Activated CD4-positive, alpha-beta memory T cell treated with anti-CD3 and anti-CD28 coated beads for 36 hours (primary cell): ENCODE measurements at regions not wholly inside any gene's neighbourhood (a gene's known extent, or its start where the extent isn't known, plus 50 kb on each side); places are given as distances from the start of the nearest gene placed in this dataset.
"Not testable (repeated sequence)": the region's sequence is repeated elsewhere in the genome, so short reads cannot be mapped to it uniquely, and the experiment has no call there.

Experiments used
- CTCF ChIA-PET: fragments of 350-600 bp; sonication (Branson Sonifier 250); formaldehyde crosslinking; loops from one replicate; lab custom pipeline; 2021; ENCODE audit warnings: antibody characterized with exemption, inconsistent platforms; lab: Charles Lee
- POLR2A ChIA-PET: fragments of 350-600 bp; sonication (Branson Sonifier 250); formaldehyde crosslinking; loops from one replicate; lab custom pipeline; 2021; ENCODE audit warnings: antibody characterized with exemption; lab: Charles Lee
- DNase-seq: peaks from one replicate; pipeline ENCODE4 v3.0.0-alpha.2; 2020
- H3K27ac Mint-ChIP-seq: one replicate; pipeline ENCODE4 v1.8.0; 2021; ENCODE audit warnings: mixed read lengths
- H3K27me3 Mint-ChIP-seq: one replicate; pipeline ENCODE4 v1.8.0; 2021; ENCODE audit warnings: mixed read lengths
- H3K36me3 Mint-ChIP-seq: one replicate; pipeline ENCODE4 v1.8.0; 2021; ENCODE audit warnings: mixed read lengths
- H3K4me1 Mint-ChIP-seq: one replicate; pipeline ENCODE4 v1.8.0; 2021; ENCODE audit warnings: low read depth, mixed read lengths
- H3K4me3 Mint-ChIP-seq: one replicate; pipeline ENCODE4 v1.8.0; 2021; ENCODE audit warnings: mild to moderate bottlenecking, mixed read lengths
- H3K9me3 Mint-ChIP-seq: one replicate; pipeline ENCODE4 v1.8.0; 2021; ENCODE audit warnings: mixed read lengths
- intact Hi-C: fragments of 100-400 bp; cut with micrococcal nuclease; formaldehyde crosslinking; loops from one replicate; pipeline ENCODE4 v1.15.1; 2023

DNA sequence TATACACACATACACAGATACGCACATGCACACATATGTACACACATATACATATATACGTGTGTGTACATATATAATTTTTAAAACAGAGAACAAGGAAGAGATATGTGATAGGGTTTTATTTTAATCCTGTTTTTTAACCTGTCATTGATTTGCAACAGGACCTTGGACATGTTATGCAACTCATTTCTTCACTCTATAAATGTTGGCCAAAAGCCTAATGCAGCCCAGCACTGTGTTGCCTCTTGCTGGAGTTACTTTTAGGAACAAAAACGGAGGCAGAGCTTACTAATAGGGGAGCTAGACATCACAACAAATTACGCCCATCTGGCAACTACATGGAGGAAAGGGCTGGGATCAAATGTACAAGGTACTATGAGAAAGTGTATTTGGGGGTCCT is 179.9 kb upstream of the TAB2 start:
- DNase-seq, result no peak
- peak overlapping the region; percentile 96 for H3K27ac Mint-ChIP-seq
- no peak overlapping the region for H3K4me3 Mint-ChIP-seq
- intact Hi-C loops, result no loop called here
- no peaks in the 10 kb centered on the region for H3K27me3 Mint-ChIP-seq
- peaks cover 48% of the 10 kb centered on the region for H3K4me1 Mint-ChIP-seq
- ChIA-PET CTCF (interaction anchor here (3.1 kb wide), 1 partner anchor 53 kb away, joined by 10 read pairs; no protein-coding TSS in a partner anchor), POLR2A (interaction anchor here (3.2 kb wide), 1 partner anchor 42 kb away, joined by 34 read pairs; no protein-coding TSS in a partner anchor)
- H3K36me3 Mint-ChIP-seq, result peaks cover 12% of the 10 kb centered on the region
- H3K9me3 Mint-ChIP-seq, result peaks cover 2% of the 10 kb centered on the region

DNA sequence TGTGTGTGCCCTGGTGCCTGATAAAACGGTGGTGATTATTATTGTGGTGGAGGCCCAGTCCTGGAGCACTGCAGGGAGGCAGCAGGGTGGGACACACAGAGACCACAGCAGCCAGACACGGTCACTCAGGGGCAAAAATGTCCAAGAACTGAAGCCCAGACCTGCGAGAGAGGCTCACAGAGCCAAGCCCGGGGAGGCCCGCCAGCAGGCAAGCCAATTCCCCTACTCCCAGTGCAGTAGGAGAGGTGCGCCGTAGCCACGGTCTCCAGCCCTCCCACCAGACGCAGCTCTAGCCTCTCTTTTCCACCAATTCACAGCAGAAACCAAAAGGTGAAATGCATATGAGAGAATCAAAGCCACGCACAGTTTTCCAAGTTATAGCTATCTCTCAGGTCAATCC is 179.4 kb upstream of the TAB2 start:
- Mint-ChIP-seq H3K27ac (peak overlapping the region; percentile 96), H3K27me3 (no peaks in the 10 kb centered on the region), H3K4me1 (peaks cover 45% of the 10 kb centered on the region), H3K36me3 (peaks cover 15% of the 10 kb centered on the region), H3K4me3 (no peak overlapping the region), H3K9me3 (peaks cover 3% of the 10 kb centered on the region)
- ChIA-PET CTCF (interaction anchor here (1.1 to 3.1 kb wide), 2 partner anchors 53 to 62 kb away, joined by 3 to 10 read pairs; no protein-coding TSS in a partner anchor), POLR2A (interaction anchor here (3.2 kb wide), 1 partner anchor 43 kb away, joined by 34 read pairs; no protein-coding TSS in a partner anchor)
- intact Hi-C loops, result no loop called here
- DNase-seq, result no peak

DNA sequence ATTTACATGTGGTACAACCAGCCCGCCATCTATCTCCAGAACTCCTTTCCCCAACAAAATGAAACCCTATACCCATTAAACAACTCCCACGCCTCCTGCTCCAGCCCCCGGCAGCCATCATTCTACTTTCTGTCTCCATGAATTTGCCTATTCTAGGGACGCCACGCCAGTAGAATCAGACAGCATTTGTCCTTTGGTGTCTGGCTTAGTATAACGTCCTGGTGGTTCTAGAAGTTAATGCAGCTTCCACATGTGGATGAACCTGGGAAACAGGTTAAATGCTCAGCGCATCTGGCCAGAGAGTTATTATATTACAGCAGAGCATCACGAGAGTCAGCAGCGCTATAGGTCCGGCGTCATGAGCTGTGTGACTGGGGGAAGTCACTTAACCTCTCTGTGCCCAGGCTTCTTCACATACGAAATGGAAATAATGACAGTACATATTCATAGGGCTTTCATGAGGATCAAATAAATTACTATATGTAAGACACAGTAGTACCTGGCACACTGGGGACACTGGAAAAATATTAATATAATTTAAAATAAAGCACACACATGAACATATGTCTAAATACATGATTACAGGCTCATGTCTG is 178.7 kb upstream of the TAB2 start:
- POLR2A ChIA-PET, result interaction anchor here (1.3 to 3.2 kb wide), 4 partner anchors 10 to 106 kb away, joined by 5 to 34 read pairs (median 11); no protein-coding TSS in a partner anchor
- Mint-ChIP-seq H3K4me1 (peaks cover 52% of the 10 kb centered on the region), H3K9me3 (peaks cover 7% of the 10 kb centered on the region), H3K27me3 (no peaks in the 10 kb centered on the region), H3K4me3 (no peak overlapping the region), H3K36me3 (peaks cover 19% of the 10 kb centered on the region), H3K27ac (peak overlapping the region; percentile 96)
- CTCF ChIA-PET, result interaction anchor here (1.1 to 3.1 kb wide), 3 partner anchors 54 to 63 kb away, joined by 3 to 10 read pairs (median 3); no protein-coding TSS in a partner anchor
- DNase-seq, result no peak
- intact Hi-C loops, result no loop called here

DNA sequence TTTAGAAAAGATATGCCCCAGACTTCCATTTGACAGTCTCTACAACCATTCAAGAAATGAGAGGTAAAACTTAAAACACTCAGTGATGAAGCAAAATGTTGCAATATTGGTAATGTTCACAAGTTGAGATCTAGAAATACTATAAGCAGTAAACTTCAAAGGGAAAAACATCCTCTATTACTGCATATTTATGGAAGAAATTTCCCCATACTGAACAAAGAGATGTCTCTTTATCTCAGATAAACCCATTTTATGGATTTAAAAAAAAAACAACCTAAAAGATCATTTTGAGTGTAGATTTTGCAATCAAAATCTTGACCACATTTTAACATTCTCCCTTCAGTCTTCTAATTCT is 177.8 kb upstream of the TAB2 start:
- H3K4me1 Mint-ChIP-seq, result peaks cover 56% of the 10 kb centered on the region
- H3K36me3 Mint-ChIP-seq, result peaks cover 23% of the 10 kb centered on the region
- POLR2A ChIA-PET, result interaction anchor here (0.7 to 3.2 kb wide), 17 partner anchors 9 to 292 kb away, joined by 3 to 34 read pairs (median 5); partner anchors contain the start of gene TAB2
- peak overlapping the region; percentile 78 for H3K4me3 Mint-ChIP-seq
- CTCF ChIA-PET, result interaction anchor here (1.1 to 3.1 kb wide), 5 partner anchors 43 to 292 kb away, joined by 3 to 10 read pairs (median 5); no protein-coding TSS in a partner anchor
- intact Hi-C loops, result loop anchor here (1.0 to 5.0 kb wide), 14 partner anchors 9 to 381 kb away; no protein-coding TSS in a partner anchor
- H3K27ac Mint-ChIP-seq, result peak overlapping the region; percentile 96
- no peak for DNase-seq
- peaks cover 7% of the 10 kb centered on the region for H3K9me3 Mint-ChIP-seq
- H3K27me3 Mint-ChIP-seq, result no peaks in the 10 kb centered on the region

DNA sequence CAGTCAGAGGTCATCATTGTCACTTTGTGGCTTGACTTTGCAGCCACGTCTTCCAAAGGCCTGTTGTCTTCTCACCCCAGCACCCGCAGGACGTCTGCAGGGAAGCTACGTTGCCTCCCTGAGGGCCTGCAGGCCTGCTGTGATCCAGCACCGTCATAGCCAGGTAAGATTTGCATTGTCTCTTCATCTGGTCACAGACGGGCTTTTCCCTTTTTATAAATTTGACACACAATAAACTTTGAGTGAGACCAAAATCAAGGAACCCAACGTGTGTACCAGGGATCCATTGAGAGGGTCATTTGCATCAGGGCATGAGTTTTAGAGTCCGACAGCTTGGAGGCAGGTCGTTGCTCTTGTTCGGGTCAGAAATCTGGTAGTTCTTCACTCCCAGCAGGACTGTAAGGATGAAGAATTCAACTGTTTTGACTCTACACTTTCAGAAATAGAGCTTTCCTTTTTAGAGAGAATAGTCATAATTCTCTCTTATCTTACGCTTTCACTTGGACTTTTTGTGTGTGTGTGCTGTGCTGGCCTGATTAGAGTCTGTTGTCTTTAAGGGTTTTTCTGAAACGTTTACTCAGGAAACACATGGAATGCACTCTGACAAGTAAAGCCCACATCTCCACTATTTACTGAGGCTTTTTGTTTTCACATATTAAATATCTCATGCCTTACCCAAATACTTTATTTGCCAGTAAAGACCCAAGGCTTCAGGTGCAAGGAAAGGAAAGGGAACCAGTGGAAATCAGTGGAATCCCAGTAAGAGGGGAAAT is 177.2 kb upstream of the TAB2 start:
- H3K9me3 Mint-ChIP-seq, result peaks cover 7% of the 10 kb centered on the region
- CTCF ChIA-PET, result interaction anchor here (1.1 to 3.1 kb wide), 5 partner anchors 44 to 292 kb away, joined by 3 to 10 read pairs (median 5); no protein-coding TSS in a partner anchor
- intact Hi-C loops, result loop anchor here (1.0 to 5.0 kb wide), 14 partner anchors 8 to 382 kb away; no protein-coding TSS in a partner anchor
- no peaks in the 10 kb centered on the region for H3K27me3 Mint-ChIP-seq
- H3K4me3 Mint-ChIP-seq, result peak overlapping the region; percentile 78
- H3K4me1 Mint-ChIP-seq, result peaks cover 58% of the 10 kb centered on the region
- peaks cover 25% of the 10 kb centered on the region for H3K36me3 Mint-ChIP-seq
- DNase-seq, result peak; percentile 93
- H3K27ac Mint-ChIP-seq, result peak overlapping the region; percentile 96
- POLR2A ChIA-PET, result interaction anchor here (0.7 to 3.2 kb wide), 18 partner anchors 9 to 292 kb away, joined by 3 to 34 read pairs (median 5); partner anchors contain the start of gene TAB2

DNA sequence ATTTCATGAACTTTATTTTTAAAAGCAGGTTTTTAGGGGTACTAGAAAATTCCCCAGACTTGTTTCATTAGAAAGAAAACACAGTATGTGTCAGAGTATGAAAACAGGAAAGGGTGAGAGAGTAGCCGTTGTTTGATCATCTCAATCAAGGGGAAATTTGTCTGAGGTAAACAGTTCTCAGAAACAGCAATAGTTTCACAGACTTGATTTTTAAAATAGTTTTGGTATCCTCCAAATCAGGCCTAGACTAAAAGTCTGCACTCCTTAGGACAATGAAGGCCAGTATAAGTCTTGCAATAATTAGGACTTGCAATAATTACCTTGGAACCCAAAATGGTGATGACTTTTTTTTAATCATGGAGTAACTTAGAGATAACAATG is 176.6 kb upstream of the TAB2 start:
- intact Hi-C loops, result loop anchor here (1.0 to 5.0 kb wide), 14 partner anchors 7 to 382 kb away; no protein-coding TSS in a partner anchor
- Mint-ChIP-seq H3K4me3 (peak overlapping the region; percentile 78), H3K27me3 (no peaks in the 10 kb centered on the region), H3K36me3 (peaks cover 29% of the 10 kb centered on the region), H3K27ac (peak overlapping the region; percentile 96), H3K9me3 (peaks cover 11% of the 10 kb centered on the region), H3K4me1 (peaks cover 62% of the 10 kb centered on the region)
- ChIA-PET POLR2A (interaction anchor here (0.9 to 3.2 kb wide), 15 partner anchors 10 to 199 kb away, joined by 3 to 34 read pairs (median 5); partner anchors contain the start of gene TAB2), CTCF (interaction anchor here (1.4 to 3.1 kb wide), 3 partner anchors 47 to 291 kb away, joined by 5 to 10 read pairs (median 6); no protein-coding TSS in a partner anchor)
- no peak for DNase-seq

DNA sequence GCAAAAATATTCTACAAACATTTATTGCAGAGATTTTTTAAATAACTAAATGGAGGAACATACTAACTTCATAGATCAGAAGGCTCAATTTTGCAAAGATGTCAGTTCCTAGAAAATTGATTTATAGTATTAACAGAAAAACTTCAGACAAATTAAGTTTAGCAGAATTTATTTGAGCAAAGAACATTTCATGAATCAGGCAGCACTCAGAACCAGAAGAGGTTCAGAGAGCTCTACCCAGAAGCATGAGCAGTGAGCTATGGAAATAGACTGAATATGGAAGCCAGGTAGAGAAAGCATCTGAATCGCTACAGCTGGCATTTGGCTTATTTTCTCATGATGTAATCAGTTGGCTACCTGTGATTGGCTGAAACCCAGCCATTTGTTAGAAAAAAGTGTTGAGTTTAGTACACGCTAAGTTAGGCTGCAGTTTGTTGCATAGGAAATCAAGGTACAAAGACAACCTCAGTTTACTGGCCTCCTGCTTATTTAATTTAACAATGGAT is 174.5 kb upstream of the TAB2 start:
- ChIA-PET CTCF (interaction anchor here (1.1 kb wide), 1 partner anchor 14 kb away, joined by 4 read pairs; no protein-coding TSS in a partner anchor), POLR2A (interaction anchor here (0.8 kb wide), 1 partner anchor 11 kb away, joined by 5 read pairs; no protein-coding TSS in a partner anchor)
- Mint-ChIP-seq H3K36me3 (peaks cover 33% of the 10 kb centered on the region), H3K27ac (peak overlapping the region; percentile 59), H3K9me3 (peaks cover 11% of the 10 kb centered on the region), H3K4me3 (no peak overlapping the region), H3K4me1 (peaks cover 76% of the 10 kb centered on the region), H3K27me3 (no peaks in the 10 kb centered on the region)
- no peak for DNase-seq
- intact Hi-C loops, result loop anchor here (5.0 kb wide), 2 partner anchors 129 to 354 kb away; no protein-coding TSS in a partner anchor

DNA sequence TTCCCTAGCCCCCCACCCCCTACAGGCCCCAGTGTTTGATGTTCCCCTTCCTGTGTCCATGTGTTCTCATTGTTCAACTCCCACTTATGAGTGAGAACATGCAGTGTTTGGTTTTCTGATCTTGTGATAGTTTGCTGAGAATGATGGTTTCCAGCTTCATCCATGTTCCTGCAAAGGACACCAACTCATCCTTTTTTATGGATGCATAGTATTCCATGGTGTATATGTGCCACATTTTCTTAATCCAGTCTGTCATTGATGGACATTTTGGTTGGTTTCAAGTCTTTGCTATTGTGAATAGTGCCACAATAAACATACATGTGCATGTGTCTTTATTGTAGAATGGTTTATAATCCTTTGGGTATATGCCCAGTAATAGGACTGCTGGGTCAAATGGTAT is 171.7 kb upstream of the TAB2 start:
- intact Hi-C loops, H3K27me3 Mint-ChIP-seq, POLR2A ChIA-PET, DNase-seq, H3K4me3 Mint-ChIP-seq: not testable (repeated sequence)
- H3K36me3 Mint-ChIP-seq, result peaks cover 45% of the 10 kb centered on the region
- CTCF ChIA-PET, result interaction anchor here (1.6 kb wide), 1 partner anchor 8 kb away, joined by 5 read pairs; no protein-coding TSS in a partner anchor
- H3K4me1 Mint-ChIP-seq, result peaks cover 81% of the 10 kb centered on the region
- peaks cover 11% of the 10 kb centered on the region for H3K9me3 Mint-ChIP-seq
- H3K27ac Mint-ChIP-seq, result peak overlapping the region; percentile 57

DNA sequence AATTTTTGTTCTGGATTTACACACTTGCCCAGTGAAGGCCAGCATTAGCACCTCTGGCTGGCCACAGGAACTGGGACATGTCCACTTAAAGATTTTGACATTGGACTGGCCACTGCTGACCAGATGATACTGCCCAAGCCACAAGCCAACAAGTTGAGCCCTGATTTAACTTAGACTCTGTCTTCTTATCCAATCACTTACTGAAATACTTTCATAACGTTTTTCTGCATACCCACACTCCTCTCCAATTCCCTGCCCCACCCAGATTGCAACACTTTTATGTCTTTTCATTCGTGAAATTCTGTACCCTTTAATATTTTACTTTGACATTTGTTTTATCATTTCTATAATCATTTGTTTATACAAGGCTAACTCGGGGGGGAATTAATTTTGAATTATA is 170.3 kb upstream of the TAB2 start:
- intact Hi-C loops, result no loop called here
- Mint-ChIP-seq H3K4me1 (peaks cover 82% of the 10 kb centered on the region), H3K27ac (peak overlapping the region; percentile 79), H3K9me3 (peaks cover 13% of the 10 kb centered on the region), H3K27me3 (no peaks in the 10 kb centered on the region), H3K36me3 (peaks cover 49% of the 10 kb centered on the region), H3K4me3 (no peak overlapping the region)
- DNase-seq, result no peak
- CTCF ChIA-PET, result interaction anchor here (1.2 kb wide), 2 partner anchors 53 to 65 kb away, joined by 3 to 4 read pairs; no protein-coding TSS in a partner anchor
- POLR2A ChIA-PET, result interaction anchor here (1.0 to 1.4 kb wide), 4 partner anchors 22 to 116 kb away, joined by 3 to 10 read pairs (median 4); no protein-coding TSS in a partner anchor

DNA sequence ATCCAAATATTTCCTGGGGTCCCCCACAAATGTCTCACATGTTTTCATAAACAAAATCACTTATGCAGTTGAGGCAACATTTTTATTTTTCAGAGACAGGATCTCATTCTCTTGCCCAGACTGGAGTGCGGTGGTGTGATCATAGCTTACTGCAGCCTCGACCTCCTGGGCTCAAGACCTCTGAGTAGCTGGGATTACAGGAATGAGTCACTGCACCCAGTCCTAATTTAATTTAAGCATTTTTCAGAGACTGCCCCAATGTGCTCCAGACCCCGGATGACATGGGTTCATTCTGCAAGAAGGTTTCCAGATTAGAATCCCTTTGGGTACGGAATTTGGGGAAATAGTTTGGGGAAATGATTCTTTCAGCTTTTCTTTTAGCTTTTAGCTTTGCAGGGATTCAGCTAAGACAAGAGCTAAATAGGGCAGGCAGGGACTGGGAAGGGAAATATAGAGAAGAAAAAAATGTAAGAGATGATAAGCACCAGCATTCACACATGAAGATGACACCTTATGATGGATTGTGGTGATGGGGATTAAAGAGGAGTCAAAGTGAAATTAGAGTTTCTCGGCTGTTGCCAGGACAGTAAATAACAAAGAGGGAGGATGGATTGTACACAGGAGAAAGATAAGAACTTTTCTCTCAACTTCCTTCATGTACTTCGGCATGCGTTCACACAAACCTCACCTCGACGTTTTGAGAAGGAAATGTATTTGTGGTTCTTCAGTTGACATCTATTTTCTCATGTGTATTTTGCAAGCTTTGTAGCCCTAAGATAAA is 169.4 kb upstream of the TAB2 start:
- peaks cover 11% of the 10 kb centered on the region for H3K9me3 Mint-ChIP-seq
- peak overlapping the region; percentile 91 for H3K27ac Mint-ChIP-seq
- DNase-seq, result peak; percentile 47
- no peaks in the 10 kb centered on the region for H3K27me3 Mint-ChIP-seq
- H3K4me3 Mint-ChIP-seq, result peak overlapping the region; percentile 45
- H3K4me1 Mint-ChIP-seq, result peaks cover 87% of the 10 kb centered on the region
- POLR2A ChIA-PET, result interaction anchor here (1.0 to 1.7 kb wide), 7 partner anchors 8 to 188 kb away, joined by 3 to 10 read pairs (median 4); no protein-coding TSS in a partner anchor
- peaks cover 46% of the 10 kb centered on the region for H3K36me3 Mint-ChIP-seq
- intact Hi-C loops, result loop anchor here (1.0 to 2.0 kb wide), 7 partner anchors 8 to 171 kb away; no protein-coding TSS in a partner anchor
- CTCF ChIA-PET, result interaction anchor here (0.9 to 1.2 kb wide), 3 partner anchors 41 to 66 kb away, joined by 3 to 4 read pairs (median 3); no protein-coding TSS in a partner anchor
